Smooth muscle cell (in vitro differentiated cells): ENCODE measurements at regions not wholly inside any gene's neighbourhood (a gene's known extent, or its start where the extent isn't known, plus 50 kb on each side); places are given as distances from the start of the nearest gene placed in this dataset.
A peak's percentile ranks its signal among the peaks of the same experiment; 100 is the strongest.

ENCODE experiments used
- DNase-seq: peaks from one replicate; lab custom pipeline; 2025; ENCODE audit not compliant: unreplicated experiment; lab: John Stamatoyannopoulos, UW
- H2AFZ ChIP-seq: fragments of 200-600 bp; sonication (generic); 2 replicates; pipeline ENCODE4 v1.6.0; 2016; ENCODE audit warnings: antibody characterized with exemption, low read depth, mild to moderate bottlenecking
- H3F3A ChIP-seq: fragments of 200-600 bp; sonication (generic); 2 replicates; pipeline ENCODE4 v1.6.0; 2017; ENCODE audit warnings: antibody characterized with exemption, low read depth
- H3K27ac ChIP-seq: fragments of 200-600 bp; sonication (generic); 2 replicates; pipeline ENCODE4 v1.5.1; 2016; ENCODE audit warnings: low read depth, mild to moderate bottlenecking
- H3K27me3 ChIP-seq: fragments of 200-600 bp; sonication (generic); 2 replicates; pipeline ENCODE4 v1.6.1; 2016; ENCODE audit warnings: low read depth, mild to moderate bottlenecking
- H3K36me3 ChIP-seq: fragments of 200-600 bp; sonication (generic); 2 replicates; pipeline ENCODE4 v1.5.1; 2016; ENCODE audit warnings: low read depth
- H3K4me1 ChIP-seq: fragments of 200-600 bp; sonication (generic); 2 replicates; pipeline ENCODE4 v1.5.1; 2016; ENCODE audit warnings: low read depth
- H3K4me2 ChIP-seq: fragments of 200-600 bp; sonication (generic); 2 replicates; pipeline ENCODE4 v1.6.0; 2016; ENCODE audit warnings: mild to moderate bottlenecking
- H3K4me3 ChIP-seq: fragments of 200-600 bp; sonication (generic); 2 replicates; pipeline ENCODE4 v1.5.1; 2016; ENCODE audit warnings: mild to moderate bottlenecking
- H3K79me2 ChIP-seq: fragments of 200-600 bp; sonication (generic); 2 replicates; pipeline ENCODE4 v1.6.0; 2016; ENCODE audit warnings: low read depth, mild to moderate bottlenecking
- H3K9ac ChIP-seq: fragments of 200-600 bp; sonication (generic); 2 replicates; pipeline ENCODE4 v1.6.0; 2016; ENCODE audit warnings: low read depth
- H3K9me3 ChIP-seq: fragments of 200-600 bp; sonication (generic); replicated peaks from 2 replicates; pipeline ENCODE4 v1.5.1; 2016; ENCODE audit warnings: low read depth
- H4K20me1 ChIP-seq: fragments of 200-600 bp; sonication (generic); 2 replicates; pipeline ENCODE4 v1.6.0; 2016; ENCODE audit warnings: low read depth
- WGBS: methylation state at CpG from one replicate; pipeline ENCODE4 v1.1.7; 2016; ENCODE audit warnings: low lambda C conversion rate; 5-methylcytosine and 5-hydroxymethylcytosine counted together
- TF ChIP-seq, protein P1 (sequence below): fragments of 200-600 bp; sonication (generic); IDR thresholded peaks from 2 replicates; pipeline ENCODE4 v1.5.1; 2017; ENCODE audit warnings: borderline replicate concordance, mild to moderate bottlenecking, antibody characterized with exemption; ENCODE audit not compliant: insufficient read depth, poor library complexity, severe bottlenecking

DNA sequence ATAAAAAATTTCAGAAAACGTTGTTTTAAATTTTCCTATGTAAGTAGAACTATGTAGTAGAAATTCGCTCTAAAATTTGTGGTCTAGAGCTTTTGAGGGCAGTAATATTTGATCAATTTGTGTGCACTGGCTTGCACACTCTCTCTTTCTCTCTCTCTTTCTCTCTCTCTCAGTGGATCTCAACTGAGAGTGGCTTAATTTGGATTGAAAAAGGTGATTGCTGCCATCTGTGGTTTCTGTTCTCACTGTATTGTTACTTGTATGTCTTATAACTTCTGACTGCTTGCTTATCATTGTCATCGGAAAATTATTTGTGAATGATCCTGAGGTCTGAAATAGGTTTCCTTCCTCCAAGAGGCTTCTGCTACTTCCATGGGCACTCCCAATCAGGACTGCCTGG, 368.2 kb downstream of the KCTD16 start:
- H3K27me3 ChIP-seq: no peaks in the 10 kb centered on the region
- H2AFZ ChIP-seq: peak overlapping the region; percentile 25
- no peaks in the 10 kb centered on the region for H3K4me1 ChIP-seq
- H3K9ac ChIP-seq: no peak overlapping the region
- H3K4me2 ChIP-seq: no peak overlapping the region
- no peaks in the 10 kb centered on the region for H3K36me3 ChIP-seq
- no peak for DNase-seq
- H3K79me2 ChIP-seq: no peaks in the 10 kb centered on the region
- H3K4me3 ChIP-seq: no peak overlapping the region
- H4K20me1 ChIP-seq: no peaks in the 10 kb centered on the region
- no peaks in the 10 kb centered on the region for H3F3A ChIP-seq
- TF ChIP-seq, protein P1, sequence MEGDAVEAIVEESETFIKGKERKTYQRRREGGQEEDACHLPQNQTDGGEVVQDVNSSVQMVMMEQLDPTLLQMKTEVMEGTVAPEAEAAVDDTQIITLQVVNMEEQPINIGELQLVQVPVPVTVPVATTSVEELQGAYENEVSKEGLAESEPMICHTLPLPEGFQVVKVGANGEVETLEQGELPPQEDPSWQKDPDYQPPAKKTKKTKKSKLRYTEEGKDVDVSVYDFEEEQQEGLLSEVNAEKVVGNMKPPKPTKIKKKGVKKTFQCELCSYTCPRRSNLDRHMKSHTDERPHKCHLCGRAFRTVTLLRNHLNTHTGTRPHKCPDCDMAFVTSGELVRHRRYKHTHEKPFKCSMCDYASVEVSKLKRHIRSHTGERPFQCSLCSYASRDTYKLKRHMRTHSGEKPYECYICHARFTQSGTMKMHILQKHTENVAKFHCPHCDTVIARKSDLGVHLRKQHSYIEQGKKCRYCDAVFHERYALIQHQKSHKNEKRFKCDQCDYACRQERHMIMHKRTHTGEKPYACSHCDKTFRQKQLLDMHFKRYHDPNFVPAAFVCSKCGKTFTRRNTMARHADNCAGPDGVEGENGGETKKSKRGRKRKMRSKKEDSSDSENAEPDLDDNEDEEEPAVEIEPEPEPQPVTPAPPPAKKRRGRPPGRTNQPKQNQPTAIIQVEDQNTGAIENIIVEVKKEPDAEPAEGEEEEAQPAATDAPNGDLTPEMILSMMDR: no peak
- H3K9me3 ChIP-seq: peaks cover 4% of the 10 kb centered on the region
- 79% methylated on average over 3 of the region's 3 CpGs for WGBS
- H3K27ac ChIP-seq: no peak overlapping the region
